ENCODE measurements at regions not wholly inside any gene's neighbourhood (a gene's known extent, or its start where the extent isn't known, plus 50 kb on each side); places are given as distances from the start of the nearest gene placed in this dataset.

DNA sequence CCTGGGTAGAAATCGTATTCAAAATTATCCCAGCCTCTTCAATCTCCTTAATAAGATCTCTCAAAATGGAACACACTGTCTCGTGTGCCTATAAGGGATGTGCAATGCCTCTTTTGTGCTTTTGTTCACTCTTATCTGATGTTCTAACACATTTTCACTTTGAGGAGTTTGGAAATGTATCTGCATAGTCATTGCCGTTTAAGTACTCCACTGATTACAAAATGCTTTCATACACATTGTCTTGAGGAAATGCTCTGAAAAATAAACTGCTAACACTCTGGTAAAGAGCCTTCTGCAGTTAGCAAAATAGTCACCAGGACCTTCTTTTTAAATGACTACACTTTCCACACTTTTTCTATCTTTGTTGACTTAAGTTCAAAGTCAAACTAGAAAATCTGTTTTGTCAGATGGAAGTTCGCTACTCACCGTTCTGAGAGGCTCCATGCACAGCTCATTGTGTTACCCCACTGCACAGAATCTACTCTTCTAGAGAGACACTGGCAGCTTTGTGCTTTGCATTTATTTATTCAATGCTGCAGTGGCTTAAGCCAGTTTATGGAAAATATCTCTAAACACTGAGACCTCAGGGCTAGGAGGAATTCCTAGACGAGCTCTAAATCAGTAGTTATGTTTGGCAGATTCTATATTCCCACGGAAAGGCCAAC is 159.0 kb downstream of the CHIC2 start:
- TF ChIP-seq, protein P1, sequence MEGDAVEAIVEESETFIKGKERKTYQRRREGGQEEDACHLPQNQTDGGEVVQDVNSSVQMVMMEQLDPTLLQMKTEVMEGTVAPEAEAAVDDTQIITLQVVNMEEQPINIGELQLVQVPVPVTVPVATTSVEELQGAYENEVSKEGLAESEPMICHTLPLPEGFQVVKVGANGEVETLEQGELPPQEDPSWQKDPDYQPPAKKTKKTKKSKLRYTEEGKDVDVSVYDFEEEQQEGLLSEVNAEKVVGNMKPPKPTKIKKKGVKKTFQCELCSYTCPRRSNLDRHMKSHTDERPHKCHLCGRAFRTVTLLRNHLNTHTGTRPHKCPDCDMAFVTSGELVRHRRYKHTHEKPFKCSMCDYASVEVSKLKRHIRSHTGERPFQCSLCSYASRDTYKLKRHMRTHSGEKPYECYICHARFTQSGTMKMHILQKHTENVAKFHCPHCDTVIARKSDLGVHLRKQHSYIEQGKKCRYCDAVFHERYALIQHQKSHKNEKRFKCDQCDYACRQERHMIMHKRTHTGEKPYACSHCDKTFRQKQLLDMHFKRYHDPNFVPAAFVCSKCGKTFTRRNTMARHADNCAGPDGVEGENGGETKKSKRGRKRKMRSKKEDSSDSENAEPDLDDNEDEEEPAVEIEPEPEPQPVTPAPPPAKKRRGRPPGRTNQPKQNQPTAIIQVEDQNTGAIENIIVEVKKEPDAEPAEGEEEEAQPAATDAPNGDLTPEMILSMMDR (IDR thresholded peaks at IDR 0.05): no peak
- TF ChIP-seq POLR2A (IDR thresholded peaks at IDR 0.05): no peak
